H9 (cell line): ENCODE measurements at regions not wholly inside any gene's neighbourhood (a gene's known extent, or its start where the extent isn't known, plus 50 kb on each side); places are given as distances from the start of the nearest gene placed in this dataset.
"Not testable (repeated sequence)": the region's sequence is repeated elsewhere in the genome, so short reads cannot be mapped to it uniquely, and the experiment has no call there.

ENCODE experiments used
- DNase-seq: peaks from one replicate; pipeline ENCODE4 v3.0.0-alpha.2; 2017
- H2AFZ ChIP-seq: one replicate; pipeline ENCODE4 v1.6.1; 2013; ENCODE audit warnings: mild to moderate bottlenecking, low read length, control low read depth, moderate library complexity
- H2AK5ac ChIP-seq: 2 replicates; pipeline ENCODE4 v1.6.1; 2013; ENCODE audit warnings: low read length, control low read depth, mixed read lengths; ENCODE audit not compliant: insufficient read length
- H2BK120ac ChIP-seq: one replicate; pipeline ENCODE4 v1.6.1; 2013; ENCODE audit warnings: low read depth, mild to moderate bottlenecking, low read length, control low read depth, inconsistent platforms; ENCODE audit not compliant: poor library complexity, severe bottlenecking
- H2BK12ac ChIP-seq: 2 replicates; pipeline ENCODE4 v1.6.1; 2013; ENCODE audit warnings: low read length, control low read depth, mixed read lengths, low read depth; ENCODE audit not compliant: insufficient read length
- H2BK15ac ChIP-seq: 2 replicates; pipeline ENCODE4 v1.6.1; 2013; ENCODE audit warnings: low read depth, low read length, control low read depth
- H2BK20ac ChIP-seq: one replicate; pipeline ENCODE4 v1.6.1; 2013; ENCODE audit warnings: low read depth, mild to moderate bottlenecking, low read length, control low read depth, inconsistent platforms; ENCODE audit not compliant: poor library complexity, severe bottlenecking
- H2BK5ac ChIP-seq: 2 replicates; pipeline ENCODE4 v1.6.1; 2013; ENCODE audit warnings: low read length, control low read depth, mixed read lengths; ENCODE audit not compliant: insufficient read length
- H3K14ac ChIP-seq: 2 replicates; pipeline ENCODE4 v1.6.1; 2013; ENCODE audit warnings: low read length, control low read depth; ENCODE audit not compliant: insufficient read depth
- H3K18ac ChIP-seq: 2 replicates; pipeline ENCODE4 v1.6.1; 2013; ENCODE audit warnings: low read depth, mild to moderate bottlenecking, mixed read lengths, low read length, control low read depth; ENCODE audit not compliant: insufficient read length
- H3K23ac ChIP-seq: 2 replicates; pipeline ENCODE4 v1.6.1; 2013; ENCODE audit warnings: low read length, control low read depth, mixed read lengths, low read depth; ENCODE audit not compliant: insufficient read length
- H3K23me2 ChIP-seq: 2 replicates; pipeline ENCODE4 v1.6.1; 2013; ENCODE audit warnings: low read depth, mild to moderate bottlenecking, mixed read lengths, low read length, control low read depth; ENCODE audit not compliant: insufficient read length, poor library complexity, severe bottlenecking
- H3K27ac ChIP-seq: 2 replicates; pipeline ENCODE4 v1.5.1; 2013; ENCODE audit warnings: low read length, control low read depth, mixed read lengths, low read depth; ENCODE audit not compliant: insufficient read length
- H3K27me3 ChIP-seq: 2 replicates; pipeline ENCODE4 v1.6.1; 2013; ENCODE audit warnings: low read length, control low read depth, inconsistent platforms; ENCODE audit not compliant: insufficient read depth
- H3K4ac ChIP-seq: 2 replicates; pipeline ENCODE4 v1.6.1; 2013; ENCODE audit warnings: low read depth, mild to moderate bottlenecking, control low read depth, inconsistent platforms, low read length, moderate library complexity
- H3K4me1 ChIP-seq: 2 replicates; pipeline ENCODE4 v1.6.1; 2013; ENCODE audit warnings: low read length, control low read depth, inconsistent platforms; ENCODE audit not compliant: insufficient read depth
- H3K4me2 ChIP-seq: 2 replicates; pipeline ENCODE4 v1.6.1; 2013; ENCODE audit warnings: low read length, control low read depth, mixed read lengths; ENCODE audit not compliant: insufficient read length, insufficient read depth
- H3K56ac ChIP-seq: 2 replicates; pipeline ENCODE4 v1.6.1; 2013; ENCODE audit warnings: low read depth, mild to moderate bottlenecking, mixed read lengths, low read length, control low read depth; ENCODE audit not compliant: insufficient read length
- H3K79me1 ChIP-seq: 2 replicates; pipeline ENCODE4 v1.6.1; 2013; ENCODE audit warnings: low read depth, mild to moderate bottlenecking, moderate library complexity, low read length, control low read depth, inconsistent platforms; ENCODE audit not compliant: insufficient read depth, poor library complexity, severe bottlenecking
- H3K79me2 ChIP-seq: 2 replicates; pipeline ENCODE4 v1.6.1; 2013; ENCODE audit warnings: low read length, control low read depth, inconsistent platforms; ENCODE audit not compliant: insufficient read depth
- H3K9ac ChIP-seq: 2 replicates; pipeline ENCODE4 v1.6.1; 2013; ENCODE audit warnings: low read length, control low read depth, mixed read lengths; ENCODE audit not compliant: insufficient read length; ENCODE audit errors: extremely low read depth
- H3K9me3 ChIP-seq: one replicate; pipeline ENCODE4 v1.6.1; 2013; ENCODE audit warnings: low read depth, low read length, inconsistent platforms; ENCODE audit not compliant: control insufficient read depth
- H3T11ph ChIP-seq: one replicate; pipeline ENCODE4 v1.6.1; 2013; ENCODE audit warnings: mild to moderate bottlenecking, low read length, control low read depth, inconsistent platforms
- H4K20me1 ChIP-seq: one replicate; pipeline ENCODE4 v1.6.1; 2013; ENCODE audit not compliant: control insufficient read depth, insufficient read length, insufficient read depth
- H4K5ac ChIP-seq: 2 replicates; pipeline ENCODE4 v1.6.1; 2013; ENCODE audit warnings: low read depth, mild to moderate bottlenecking, mixed read lengths, low read length, control low read depth; ENCODE audit not compliant: insufficient read length
- H4K8ac ChIP-seq: replicated peaks from 2 replicates; pipeline ENCODE4 v1.6.1; 2013; ENCODE audit warnings: low read length, control low read depth, mixed read lengths, low read depth; ENCODE audit not compliant: insufficient read length
- H4K91ac ChIP-seq: 2 replicates; pipeline ENCODE4 v1.6.1; 2013; ENCODE audit warnings: low read depth, mild to moderate bottlenecking, moderate library complexity, mixed read lengths, low read length, control low read depth; ENCODE audit not compliant: insufficient read length
- H3K27ac Mint-ChIP-seq, 3 experiments: 2 replicates in 2 of 3; 3 replicates in 1 of 3; pipeline ENCODE4 v1.8.0; 2020 to 2021; ENCODE audit warnings: mixed read lengths in 3 of 3, mild to moderate bottlenecking in 1 of 3, moderate library complexity in 1 of 3
- H3K27me3 Mint-ChIP-seq: 2 replicates; pipeline ENCODE4 v1.8.0; 2021; ENCODE audit warnings: low read depth, mild to moderate bottlenecking, moderate library complexity, mixed read lengths
- H3K36me3 Mint-ChIP-seq, 3 experiments: 2 replicates in 2 of 3; 3 replicates in 1 of 3; pipeline ENCODE4 v1.8.0; 2020 to 2021; ENCODE audit warnings: low read depth in 3 of 3, mixed read lengths in 3 of 3; ENCODE audit not compliant: insufficient read depth in 1 of 3
- H3K4me1 Mint-ChIP-seq, 2 experiments: 2 replicates each; pipeline ENCODE4 v1.8.0; 2020; ENCODE audit warnings: mixed read lengths in 2 of 2
- H3K4me3 Mint-ChIP-seq, 2 experiments: 2 replicates in 1 of 2; 3 replicates in 1 of 2; pipeline ENCODE4 v1.8.0; 2020 to 2021; ENCODE audit warnings: mild to moderate bottlenecking in 2 of 2, mixed read lengths in 2 of 2, moderate library complexity in 1 of 2
- H3K9me3 Mint-ChIP-seq, 2 experiments: 2 replicates in 1 of 2; 3 replicates in 1 of 2; pipeline ENCODE4 v1.8.0; 2020; ENCODE audit warnings: mild to moderate bottlenecking in 2 of 2, mixed read lengths in 2 of 2, moderate library complexity in 1 of 2
- WGBS: extraction: QIAGEN DNeasy Blood & Tissue Kit; methylation state at CpG from one replicate; pipeline ENCODE4 v1.1.7; 2013; ENCODE audit warnings: missing lambda C conversion rate, low lambda C conversion rate, mixed read lengths; ENCODE audit not compliant: insufficient read length; ENCODE audit errors: extremely low coverage; 5-methylcytosine and 5-hydroxymethylcytosine counted together

GRCh38 chr7:56803336-56803735, 328.9 kb downstream of the ZNF479 start:
- not testable (repeated sequence) for H3K14ac ChIP-seq, H3K36me3 Mint-ChIP-seq, H3K79me1 ChIP-seq, H3K4me3 Mint-ChIP-seq, H3K9me3 ChIP-seq, H2AK5ac ChIP-seq, H3K27me3 ChIP-seq, H3K23me2 ChIP-seq, H2AFZ ChIP-seq, H3K18ac ChIP-seq, H3K79me2 ChIP-seq, H4K5ac ChIP-seq, H3K27ac Mint-ChIP-seq, H3K27me3 Mint-ChIP-seq, H4K91ac ChIP-seq, H3K9ac ChIP-seq, H3K4ac ChIP-seq, H3K4me2 ChIP-seq, H4K8ac ChIP-seq, H2BK12ac ChIP-seq, H3T11ph ChIP-seq, H3K27ac ChIP-seq, DNase-seq, H4K20me1 ChIP-seq, H3K4me1 ChIP-seq, H2BK15ac ChIP-seq, H3K4me1 Mint-ChIP-seq, H3K56ac ChIP-seq, H2BK20ac ChIP-seq, H3K23ac ChIP-seq, H2BK120ac ChIP-seq, H2BK5ac ChIP-seq
- peaks cover 34 to 50% of the 10 kb centered on the region in 2 experiments for H3K9me3 Mint-ChIP-seq
- no CpG with 5 or more reads among the region's 8 CpGs for WGBS

- not testable (repeated sequence) for H3K36me3 Mint-ChIP-seq, DNase-seq, H2BK5ac ChIP-seq, H4K8ac ChIP-seq, H3K27ac Mint-ChIP-seq, H2BK20ac ChIP-seq, H3T11ph ChIP-seq, H2AFZ ChIP-seq, H2BK15ac ChIP-seq, H4K5ac ChIP-seq, H2AK5ac ChIP-seq, H3K4ac ChIP-seq, H3K4me1 ChIP-seq, H3K27me3 Mint-ChIP-seq, H2BK120ac ChIP-seq, H3K4me2 ChIP-seq, H3K27me3 ChIP-seq, H3K4me3 Mint-ChIP-seq, H3K4me1 Mint-ChIP-seq, H3K9ac ChIP-seq, H3K56ac ChIP-seq, H3K23me2 ChIP-seq, H2BK12ac ChIP-seq, H3K9me3 ChIP-seq, H3K14ac ChIP-seq, H4K91ac ChIP-seq, H3K79me2 ChIP-seq, H3K18ac ChIP-seq, H4K20me1 ChIP-seq, H3K79me1 ChIP-seq, H3K27ac ChIP-seq, H3K23ac ChIP-seq
- H3K9me3 Mint-ChIP-seq, result peaks cover 36 to 53% of the 10 kb centered on the region in 2 experiments
- WGBS, result no CpG with 5 or more reads among the region's 9 CpGs
These were observed 330.0 kb downstream of the ZNF479 start for GRCh38 chr7:56802191-56802590.
